ENCODE measurements at regions not wholly inside any gene's neighbourhood (a gene's known extent, or its start where the extent isn't known, plus 50 kb on each side); places are given as distances from the start of the nearest gene placed in this dataset.

GRCh38 chr11:80168796-80169195 lies 728.0 kb upstream of the TENM4 start:
- TF ChIP-seq POLR2A (IDR thresholded peaks at IDR 0.05; ENCODE audit: insufficient read depth in 1 of 2, low read depth in 2 of 2, low read length in 2 of 2) = no peak
- no peak for TF ChIP-seq CTCF (CRISPR knock-in tag; IDR thresholded peaks at IDR 0.05)
- no peak for TF ChIP-seq KDM1A (CRISPR knock-in tag; IDR thresholded peaks at IDR 0.05)
- TF ChIP-seq RFX5 (IDR thresholded peaks at IDR 0.05; ENCODE audit: low read depth, low read length) = no peak
- TF ChIP-seq ATF2 (CRISPR knock-in tag; IDR thresholded peaks at IDR 0.05) = no peak
- no peak for TF ChIP-seq CBX2 (IDR thresholded peaks at IDR 0.05; ENCODE audit: low read depth, low read length)
- no peak for TF ChIP-seq CBX2 (CRISPR knock-in tag; IDR thresholded peaks at IDR 0.05; ENCODE audit: low read depth)
- no peak for TF ChIP-seq HDAC2 (CRISPR knock-in tag; IDR thresholded peaks at IDR 0.05)
- TF ChIP-seq, protein P1, sequence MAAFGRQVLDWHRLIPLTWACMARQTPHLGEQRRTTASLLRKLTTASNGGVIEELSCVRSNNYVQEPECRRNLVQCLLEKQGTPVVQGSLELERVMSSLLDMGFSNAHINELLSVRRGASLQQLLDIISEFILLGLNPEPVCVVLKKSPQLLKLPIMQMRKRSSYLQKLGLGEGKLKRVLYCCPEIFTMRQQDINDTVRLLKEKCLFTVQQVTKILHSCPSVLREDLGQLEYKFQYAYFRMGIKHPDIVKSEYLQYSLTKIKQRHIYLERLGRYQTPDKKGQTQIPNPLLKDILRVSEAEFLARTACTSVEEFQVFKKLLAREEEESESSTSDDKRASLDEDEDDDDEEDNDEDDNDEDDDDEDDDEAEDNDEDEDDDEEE (CRISPR knock-in tag; IDR thresholded peaks at IDR 0.05) = no peak
